HG02973 (cell line): ENCODE measurements at regions not wholly inside any gene's neighbourhood (a gene's known extent, or its start where the extent isn't known, plus 50 kb on each side); places are given as distances from the start of the nearest gene placed in this dataset.
"Not testable (repeated sequence)": the region's sequence is repeated elsewhere in the genome, so short reads cannot be mapped to it uniquely, and the experiment has no call there.

ENCODE experiments used
- ATAC-seq: cut with Tn5 transposase; IDR thresholded peaks from one replicate; pipeline ENCODE4 v1.9.1; 2021; ENCODE audit warnings: moderate library complexity; ENCODE audit not compliant: unreplicated experiment

DNA sequence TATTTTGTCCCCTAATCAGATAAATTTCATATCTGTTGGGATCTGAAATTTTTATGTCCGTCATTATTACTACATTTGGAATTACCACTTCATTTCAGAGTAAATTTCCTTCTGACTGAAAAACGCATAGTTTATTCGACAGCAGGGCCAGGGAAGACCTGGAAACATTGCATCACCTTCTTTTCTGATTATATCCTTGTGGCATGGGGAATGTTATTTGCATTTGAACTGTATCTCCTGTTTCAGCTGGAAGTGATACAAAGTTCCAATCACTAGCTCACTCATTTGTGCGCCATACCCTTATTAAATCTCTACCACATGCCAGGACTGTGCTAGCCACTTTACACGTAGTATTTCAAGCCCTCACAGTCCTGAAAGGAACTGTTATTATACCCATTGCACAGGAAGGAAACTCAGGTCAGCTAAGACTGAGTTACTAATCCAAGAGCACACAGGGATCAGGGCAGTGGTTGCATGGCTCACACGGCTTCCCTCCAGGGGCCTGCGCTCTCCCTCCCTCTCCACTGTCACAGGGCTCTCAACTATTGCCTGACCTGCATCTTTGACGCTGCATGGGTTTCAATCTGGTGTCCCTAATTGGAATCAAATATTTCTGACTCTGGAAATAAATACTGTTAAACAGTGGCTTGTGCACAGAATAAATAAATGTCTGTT is 84.4 kb upstream of the NANOS1 start:
- no peak for ATAC-seq

DNA sequence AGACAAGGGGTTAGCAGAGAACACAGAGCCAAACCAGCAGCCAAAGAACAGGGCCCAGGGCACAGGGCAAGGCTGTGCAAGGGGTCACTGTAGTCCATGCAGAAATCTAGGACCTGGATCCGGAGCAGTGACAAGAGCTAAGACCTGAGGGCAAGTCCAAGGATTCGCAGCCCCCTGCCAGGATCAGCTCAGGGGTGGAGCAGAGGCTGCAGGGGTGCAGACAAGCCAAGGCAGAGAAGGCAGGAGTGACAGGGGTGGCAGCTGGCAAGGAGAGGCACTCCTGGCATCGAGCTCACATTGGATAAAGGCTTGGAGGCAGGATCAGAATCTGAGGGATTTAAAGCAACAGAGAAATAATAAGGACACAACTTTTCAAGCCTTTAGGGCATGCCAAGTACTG is 80.7 kb upstream of the NANOS1 start:
- ATAC-seq, result no peak

DNA sequence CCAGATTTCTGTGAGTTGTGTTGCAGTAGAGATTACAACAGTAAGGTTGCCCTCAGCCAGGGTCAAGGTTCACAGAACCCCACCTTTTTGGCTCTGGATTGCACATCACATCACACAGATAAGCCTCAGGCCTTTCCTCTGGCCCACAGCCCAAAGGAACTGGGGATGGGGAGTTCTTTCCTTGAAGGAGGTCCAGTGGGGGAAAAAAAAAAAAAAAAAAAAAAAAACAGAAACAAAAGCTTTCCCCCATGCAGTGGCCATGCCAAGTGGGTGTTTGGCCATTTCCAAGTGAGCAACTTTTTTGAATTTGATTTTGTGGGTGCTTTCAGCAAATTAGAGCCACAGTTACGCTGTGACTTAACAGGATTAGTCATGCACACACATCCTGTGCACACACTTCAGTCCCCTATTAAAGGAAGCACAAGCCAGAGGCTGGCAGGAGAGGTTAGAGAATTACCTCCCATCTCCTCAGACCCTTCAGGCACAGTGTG is 79.3 kb upstream of the NANOS1 start:
- ATAC-seq, result no peak

DNA sequence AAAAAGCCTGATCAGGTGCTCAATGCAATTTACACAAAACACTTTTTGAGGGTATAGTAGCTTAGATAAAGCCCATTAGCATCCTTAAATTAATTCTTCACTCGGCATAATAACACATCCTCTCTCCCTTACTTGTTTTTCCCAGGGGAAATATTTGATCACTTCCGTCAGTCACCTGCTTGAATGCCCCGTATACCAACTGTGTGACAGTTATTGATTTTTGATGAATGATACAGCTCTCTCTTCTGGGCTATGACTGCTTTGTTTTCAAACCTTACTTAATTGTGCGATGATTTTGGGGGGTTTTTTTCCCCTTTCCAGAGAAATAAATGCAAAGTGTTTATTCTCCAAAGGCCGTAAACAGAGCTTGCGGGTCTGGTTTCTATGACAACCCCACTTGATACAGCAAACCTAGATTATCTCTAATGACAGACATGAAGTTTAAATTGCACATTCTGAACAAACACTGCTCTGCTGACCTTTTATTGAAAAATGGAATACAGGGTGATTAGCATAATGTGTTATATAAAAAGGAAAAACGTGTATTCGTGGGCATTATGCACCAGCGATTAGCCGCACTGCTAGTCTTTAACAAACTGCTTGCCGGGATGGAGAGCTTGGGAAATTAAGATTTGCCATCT is 78.4 kb upstream of the NANOS1 start:
- no peak for ATAC-seq

DNA sequence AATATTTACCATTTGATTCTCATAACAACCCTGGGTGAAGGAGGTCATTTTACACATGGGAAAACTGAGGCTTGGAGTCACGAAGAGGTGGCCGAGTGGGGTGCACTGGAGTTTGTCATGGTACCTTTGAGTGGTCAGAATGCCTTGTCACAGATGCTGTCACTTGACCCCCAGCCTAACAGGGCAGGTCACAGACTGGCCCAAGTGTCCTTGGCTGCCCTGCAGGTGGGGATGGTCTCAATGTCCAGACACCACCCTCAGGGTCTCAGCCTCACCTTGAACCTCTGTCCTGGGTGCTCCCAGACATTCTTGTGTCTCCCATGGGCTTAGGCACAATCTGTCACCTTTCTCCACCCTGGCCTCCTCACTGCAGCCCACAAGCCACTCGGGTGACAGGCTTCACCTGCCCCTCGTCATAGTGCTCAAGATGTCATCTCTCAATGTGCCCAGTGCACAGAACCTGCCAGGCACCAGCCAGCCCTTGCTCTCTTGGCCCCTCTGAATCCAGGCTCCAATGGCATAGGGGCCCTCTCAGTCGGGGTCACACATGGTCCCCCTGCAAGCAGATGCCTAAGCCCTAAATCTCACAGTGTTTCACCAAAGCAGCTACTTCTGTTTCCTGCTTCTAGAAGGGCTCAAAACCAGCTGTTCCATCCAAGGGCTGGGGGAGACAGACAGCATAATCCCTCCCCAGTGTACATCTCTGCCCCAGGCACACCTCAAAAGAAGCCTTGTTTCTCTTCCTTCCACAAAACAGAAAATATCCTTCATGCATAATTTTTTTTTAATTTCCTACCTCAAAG is 76.8 kb upstream of the NANOS1 start:
- no peak for ATAC-seq

DNA sequence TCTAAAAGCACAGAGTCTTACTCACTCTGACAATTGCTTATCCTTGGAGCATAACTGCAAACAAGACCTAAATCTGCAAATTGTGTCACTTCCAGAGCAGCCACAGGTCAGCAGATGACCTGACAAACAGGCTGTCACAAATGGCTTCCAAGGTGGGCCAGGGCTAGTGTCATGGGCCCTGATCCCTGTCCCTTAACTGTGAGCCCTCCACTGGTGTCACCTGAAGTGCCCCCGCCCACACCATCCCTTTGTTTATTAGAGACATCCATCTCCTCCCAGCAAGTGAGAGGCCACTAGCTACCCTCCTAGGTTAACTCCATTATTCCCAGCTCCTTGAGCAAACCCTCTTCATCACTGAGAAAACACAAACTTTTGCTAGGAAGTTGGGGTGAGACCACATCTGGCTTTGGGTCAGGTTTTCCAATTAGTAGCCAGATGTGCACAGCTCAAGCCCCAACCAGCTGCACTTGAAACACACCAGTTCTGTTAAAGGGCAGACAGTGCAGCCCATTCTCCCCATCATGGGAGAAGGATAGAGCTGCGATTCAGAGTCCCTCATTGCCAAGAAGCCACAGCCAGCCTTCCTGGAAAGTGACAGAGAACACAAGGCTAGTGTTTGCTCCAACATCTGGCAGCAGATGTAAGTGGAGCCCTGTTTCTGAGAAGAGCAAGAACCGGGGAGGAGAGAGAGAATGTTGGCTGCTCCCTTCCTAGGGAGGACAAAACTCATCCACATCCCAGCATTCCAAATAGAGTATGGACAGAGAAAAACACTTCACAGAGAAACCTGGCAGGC is 75.7 kb upstream of the NANOS1 start:
- no peak for ATAC-seq

DNA sequence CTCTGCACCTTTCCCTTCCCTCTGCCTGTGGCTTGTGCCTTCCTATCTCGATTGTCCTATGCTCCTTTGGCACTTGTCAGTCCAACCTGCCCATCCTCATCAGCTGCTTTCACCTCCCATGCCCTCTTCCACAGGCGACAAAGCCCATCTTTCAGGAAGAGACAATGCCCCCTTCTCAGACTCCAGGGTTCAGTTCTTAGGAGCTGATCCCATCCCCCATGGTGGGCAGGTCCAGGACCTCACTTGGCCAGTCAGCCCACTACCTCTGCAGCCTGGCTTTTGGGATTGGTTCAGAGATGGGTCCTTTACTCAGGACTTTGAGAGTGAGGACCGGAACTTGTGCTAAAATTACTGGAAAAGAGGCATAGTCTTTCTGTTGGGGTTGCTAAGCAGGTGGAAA is 74.0 kb upstream of the NANOS1 start:
- ATAC-seq, result no peak

DNA sequence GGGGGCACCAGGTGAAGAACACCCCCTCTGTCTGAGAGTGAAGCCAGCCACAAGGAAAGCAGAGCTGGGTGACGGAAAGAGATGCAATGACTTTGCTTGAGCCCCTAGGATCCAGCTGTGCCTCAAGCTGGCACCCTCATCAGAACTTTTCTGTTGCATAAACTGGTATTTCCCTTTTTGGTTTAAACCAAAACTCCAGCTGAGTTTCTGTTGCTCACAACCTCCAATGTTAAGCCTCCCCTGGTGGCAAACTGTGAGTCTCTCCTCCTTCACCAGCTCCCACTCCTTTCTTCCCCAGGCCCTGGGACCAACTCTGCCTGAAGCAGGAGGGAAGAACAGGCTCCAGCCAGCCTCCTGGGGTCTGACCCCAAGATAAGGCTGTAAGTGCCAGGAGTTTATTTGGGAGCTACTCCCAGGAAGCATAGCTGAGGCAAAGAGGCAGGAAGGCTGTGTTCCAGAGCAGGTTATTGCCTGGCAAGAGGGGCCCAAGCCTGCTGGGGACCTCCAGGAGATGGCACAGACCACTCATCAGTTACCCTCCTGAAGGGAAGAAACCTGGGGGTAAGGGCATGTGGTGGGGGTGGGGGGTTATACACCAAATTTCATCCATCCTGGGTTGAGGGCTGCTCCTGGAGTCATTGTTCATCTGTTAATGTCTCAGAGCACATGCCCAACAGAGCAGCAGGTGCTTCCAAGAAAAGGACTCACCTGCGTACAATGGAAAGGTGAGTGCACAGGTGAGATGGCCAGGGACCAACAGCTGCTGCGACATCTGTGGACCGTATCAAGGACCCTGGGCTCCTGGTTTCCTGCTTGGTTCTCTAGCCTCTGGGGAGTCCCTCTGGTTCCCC is 73.3 kb upstream of the NANOS1 start:
- no peak for ATAC-seq

DNA sequence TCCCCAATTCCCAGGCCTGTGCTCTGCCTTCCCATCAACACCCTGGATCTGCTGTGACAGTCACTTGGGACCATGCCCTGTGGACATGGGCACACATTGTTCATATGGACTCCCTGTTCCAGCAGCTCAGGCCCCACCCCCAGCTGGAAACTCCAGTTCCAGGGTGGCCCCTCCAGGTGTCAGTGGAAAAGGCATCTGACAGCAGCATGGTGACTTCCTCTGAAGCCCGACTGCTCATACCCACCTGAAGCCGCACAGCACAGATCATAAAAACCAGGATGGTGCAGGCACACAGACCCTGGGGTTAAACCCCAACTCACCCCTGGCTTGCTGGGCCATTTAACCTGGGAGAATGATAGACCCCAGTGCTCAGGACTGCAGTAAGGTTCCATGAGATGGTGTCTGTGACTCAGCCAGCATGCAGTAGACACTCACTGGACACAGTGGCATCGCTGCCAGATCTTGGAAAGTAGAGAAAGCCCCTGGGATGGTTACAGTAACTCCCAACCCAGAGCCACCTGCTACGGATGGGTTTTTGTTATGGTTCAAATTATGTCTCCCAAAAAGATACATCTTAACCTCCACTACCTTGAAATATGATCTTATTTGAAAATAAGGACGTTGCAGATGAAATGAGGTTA is 72.6 kb upstream of the NANOS1 start:
- ATAC-seq, result no peak

DNA sequence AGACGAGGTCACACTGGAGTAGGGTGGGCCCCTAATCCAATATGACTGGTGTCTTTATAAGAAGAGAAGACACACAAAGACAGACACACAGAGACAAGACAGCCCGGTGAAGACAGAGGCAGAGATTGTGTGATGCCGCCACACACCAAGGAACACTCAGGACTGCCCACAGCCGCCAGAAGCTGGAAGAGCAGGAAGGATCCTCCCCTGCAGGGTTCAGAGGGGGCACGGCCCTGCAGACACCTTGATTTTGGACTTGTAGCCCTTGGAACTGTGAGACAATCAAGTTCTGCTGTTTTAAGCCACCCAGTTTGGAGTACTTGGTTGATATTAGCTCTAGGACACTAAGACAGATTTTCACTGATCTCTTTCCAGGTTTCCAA is 72.1 kb upstream of the NANOS1 start:
- ATAC-seq, result no peak

DNA sequence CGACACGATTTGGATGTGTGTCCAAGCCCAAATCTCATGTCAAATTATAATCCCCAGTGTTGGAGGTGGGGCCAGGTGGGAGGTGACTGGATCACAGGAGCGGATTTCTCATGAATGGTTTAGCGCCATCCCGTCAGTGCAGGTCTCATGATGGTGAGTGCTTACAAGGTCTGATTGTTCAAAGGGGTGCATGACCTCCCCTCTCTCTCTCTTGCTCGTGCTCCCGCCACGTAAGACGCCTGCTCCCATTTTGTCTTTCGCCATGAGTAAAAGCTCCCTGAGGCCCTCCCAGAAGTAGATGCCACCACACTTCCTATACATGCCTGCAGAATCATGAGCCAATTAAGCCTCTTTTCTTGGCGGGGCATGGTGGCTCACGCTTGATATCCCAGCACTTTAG is 71.5 kb upstream of the NANOS1 start:
- ATAC-seq, result no peak

DNA sequence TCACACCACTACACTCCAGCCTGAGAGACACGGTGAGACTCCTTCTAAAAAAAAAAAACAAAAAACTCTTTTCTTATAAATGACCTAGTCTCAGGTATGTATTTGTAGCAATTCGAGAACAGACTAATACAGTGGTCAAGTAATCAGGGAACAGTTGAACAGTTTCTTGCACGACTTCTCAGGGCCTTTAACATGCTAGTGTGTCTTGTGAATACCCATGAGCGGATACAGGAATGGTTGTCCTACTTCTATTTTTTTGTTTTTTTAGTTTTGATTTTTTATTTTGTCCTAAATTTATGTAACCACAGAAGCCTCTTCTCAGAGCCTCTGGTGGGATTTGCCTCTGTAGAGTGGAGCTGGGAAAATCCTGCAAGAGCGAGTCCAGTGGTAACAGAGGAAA is 71.0 kb upstream of the NANOS1 start:
- ATAC-seq, result no peak

DNA sequence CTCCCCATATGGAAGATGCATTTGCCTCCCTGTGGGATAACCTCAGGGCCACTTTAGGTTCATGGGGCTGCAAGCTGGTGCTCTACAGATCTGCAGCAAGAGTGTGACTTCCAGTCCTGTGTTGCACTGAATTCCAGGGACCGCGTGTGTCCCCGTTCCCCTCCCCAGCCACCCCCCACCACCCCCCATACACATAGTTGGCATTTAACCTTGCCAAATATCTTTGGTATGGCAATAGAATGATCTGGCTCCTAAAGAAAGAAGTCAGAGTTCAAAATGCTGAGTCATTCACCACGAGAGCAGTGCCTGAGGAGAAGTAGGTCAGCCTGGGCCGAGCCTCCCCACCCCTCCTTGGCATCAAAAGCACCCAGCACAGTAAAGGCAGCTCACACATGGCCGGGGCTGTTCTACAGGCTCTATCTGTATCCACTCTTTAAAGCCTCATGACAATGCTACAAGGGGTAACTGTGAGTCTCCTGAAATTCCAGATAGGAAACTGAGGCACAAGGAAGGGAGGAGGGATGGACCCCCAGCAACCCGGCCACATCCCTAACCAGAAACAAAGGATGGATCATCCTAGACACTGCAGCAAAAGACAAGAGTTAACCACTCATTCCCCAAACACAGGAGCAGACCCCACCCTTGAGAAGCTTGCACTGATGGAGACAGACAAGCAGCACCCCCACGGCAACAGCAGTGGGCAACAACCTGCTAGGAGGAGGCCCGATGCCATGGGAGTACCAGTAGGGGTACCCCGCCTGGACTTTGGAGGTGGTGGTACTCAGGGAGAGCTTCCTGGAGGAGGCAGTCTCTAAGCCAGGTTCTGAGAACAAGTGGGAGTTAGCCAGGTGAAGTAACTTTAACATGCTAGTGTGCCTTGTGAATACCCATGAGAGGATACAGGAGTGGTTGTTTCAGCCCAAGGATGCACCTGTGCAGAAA is 70.3 kb upstream of the NANOS1 start:
- ATAC-seq, result no peak

DNA sequence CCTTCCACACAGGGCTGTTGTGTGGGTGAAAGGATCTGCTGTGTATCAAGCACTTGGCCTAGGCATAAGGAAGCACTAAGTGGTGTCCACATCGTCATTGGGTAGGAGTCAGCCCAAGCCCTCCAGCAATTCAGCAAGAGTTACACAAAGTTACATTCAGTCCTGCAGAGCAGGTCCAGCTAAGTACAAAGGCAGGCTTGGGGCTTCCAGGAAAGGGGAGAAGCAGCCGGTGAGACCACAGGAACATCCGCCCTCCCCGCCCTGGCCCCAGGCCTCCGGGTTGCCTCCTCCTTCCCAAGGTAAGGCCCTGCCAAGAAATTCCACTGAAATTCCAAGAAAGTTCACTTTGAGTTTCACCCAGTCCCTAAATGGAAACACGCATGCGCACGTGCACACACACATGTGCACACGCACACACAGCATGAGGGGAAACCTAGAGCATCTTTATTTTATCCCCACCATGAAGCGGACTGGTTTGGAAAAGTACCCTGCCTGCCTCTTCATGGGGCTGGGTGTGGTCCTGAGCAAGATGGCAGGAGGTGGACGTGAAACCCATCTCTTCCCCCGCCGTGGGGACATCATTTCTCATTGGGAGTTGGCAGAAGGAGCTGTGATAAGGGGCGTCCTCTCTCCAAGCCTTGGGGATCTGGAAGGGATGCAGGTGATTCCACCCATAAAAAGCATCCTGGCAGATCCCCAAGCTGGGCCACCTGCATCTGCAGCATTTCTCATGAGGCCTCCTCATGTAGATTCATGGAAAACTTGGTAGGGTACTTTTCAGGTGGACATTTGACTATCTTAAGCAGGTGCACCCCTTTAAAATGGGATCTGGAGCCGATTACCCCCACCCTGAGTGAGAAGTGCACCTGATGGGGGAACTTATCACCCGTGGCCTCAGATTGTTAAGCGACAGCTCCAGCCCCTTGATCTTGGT is 69.1 kb upstream of the NANOS1 start:
- ATAC-seq, result no peak

DNA sequence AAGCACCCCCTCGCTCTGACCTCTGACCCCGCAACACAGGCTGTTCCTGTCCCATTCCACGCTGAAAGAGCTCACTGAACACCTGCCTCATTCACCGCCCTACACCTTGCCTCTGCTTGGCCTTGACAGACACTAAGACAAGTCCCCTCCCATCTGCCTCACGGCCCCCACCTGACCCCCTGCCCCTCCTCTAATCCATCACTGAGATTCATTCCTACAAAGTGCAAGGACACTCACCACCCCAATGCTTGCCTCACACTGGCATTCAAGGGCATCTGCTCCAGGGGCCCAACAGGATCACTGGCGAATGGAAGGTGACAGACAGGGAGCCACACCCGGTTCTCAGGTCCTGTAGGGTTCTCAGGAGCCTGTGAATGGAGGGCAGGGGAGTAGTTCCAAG is 68.1 kb upstream of the NANOS1 start:
- ATAC-seq, result no peak

DNA sequence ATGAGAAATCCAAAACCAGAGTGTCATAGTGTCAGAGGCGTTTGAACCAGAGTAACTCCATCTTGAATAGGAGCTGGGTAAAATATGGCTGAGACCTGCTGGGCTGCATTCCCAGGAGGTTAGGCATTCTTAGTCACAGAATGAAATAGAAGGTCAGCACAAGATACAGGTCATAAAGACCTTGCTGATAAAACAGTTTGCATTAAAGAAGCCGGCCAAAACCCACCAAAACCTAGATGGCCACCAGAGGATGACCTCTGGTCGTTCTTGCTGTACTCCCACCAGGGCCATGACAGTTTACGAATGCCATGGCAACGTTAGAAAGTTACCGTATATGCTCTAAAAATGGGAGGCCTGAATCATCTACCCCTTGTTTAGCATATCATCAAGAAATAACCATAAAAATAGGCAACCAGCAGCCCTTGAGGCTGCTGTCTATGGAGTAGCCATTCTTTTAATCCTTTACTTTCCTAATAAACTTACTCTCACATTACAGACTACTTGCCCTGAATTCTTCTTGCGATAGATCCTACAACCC is 67.1 kb upstream of the NANOS1 start:
- ATAC-seq, result not testable (repeated sequence)

DNA sequence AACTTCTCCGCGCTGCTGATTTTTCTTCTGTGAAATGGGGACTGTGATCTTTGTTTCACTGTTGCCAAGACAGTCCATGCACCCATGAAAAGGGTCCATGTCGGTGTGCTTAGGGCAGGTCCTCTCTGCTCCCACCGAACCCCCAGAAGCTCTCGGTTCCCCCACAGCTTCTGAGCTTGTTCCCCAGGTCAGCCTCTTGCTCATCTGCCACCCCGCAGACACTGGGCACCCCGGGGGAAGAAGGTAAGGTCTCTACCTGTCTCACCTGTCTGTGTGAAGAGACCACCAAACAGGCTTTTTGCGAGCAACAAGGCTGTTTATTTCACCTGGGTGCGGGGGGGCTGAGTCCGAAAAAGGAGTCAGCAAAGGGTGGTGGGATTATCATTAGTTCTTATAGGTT is 66.2 kb upstream of the NANOS1 start:
- ATAC-seq, result no peak
